AG09309 (cell line): ENCODE measurements at regions not wholly inside any gene's neighbourhood (a gene's known extent, or its start where the extent isn't known, plus 50 kb on each side); places are given as distances from the start of the nearest gene placed in this dataset.

ENCODE experiments used
- DNase-seq: peaks from one replicate; pipeline ENCODE4 v3.0.0-alpha.2; 2010; ENCODE audit warnings: low read depth
- H3K4me3 ChIP-seq: 2 replicates; pipeline ENCODE4 v1.5.1; 2011; ENCODE audit warnings: mild to moderate bottlenecking, low read depth, low read length, moderate library complexity; ENCODE audit not compliant: control insufficient read depth
- TF ChIP-seq, protein P1 (sequence below): IDR thresholded peaks from 2 replicates; pipeline ENCODE4 v1.5.1; 2011; ENCODE audit warnings: mild to moderate bottlenecking, low read depth, low read length, inconsistent platforms; ENCODE audit not compliant: insufficient read depth, control insufficient read depth; ENCODE audit errors: missing control alignments

DNA sequence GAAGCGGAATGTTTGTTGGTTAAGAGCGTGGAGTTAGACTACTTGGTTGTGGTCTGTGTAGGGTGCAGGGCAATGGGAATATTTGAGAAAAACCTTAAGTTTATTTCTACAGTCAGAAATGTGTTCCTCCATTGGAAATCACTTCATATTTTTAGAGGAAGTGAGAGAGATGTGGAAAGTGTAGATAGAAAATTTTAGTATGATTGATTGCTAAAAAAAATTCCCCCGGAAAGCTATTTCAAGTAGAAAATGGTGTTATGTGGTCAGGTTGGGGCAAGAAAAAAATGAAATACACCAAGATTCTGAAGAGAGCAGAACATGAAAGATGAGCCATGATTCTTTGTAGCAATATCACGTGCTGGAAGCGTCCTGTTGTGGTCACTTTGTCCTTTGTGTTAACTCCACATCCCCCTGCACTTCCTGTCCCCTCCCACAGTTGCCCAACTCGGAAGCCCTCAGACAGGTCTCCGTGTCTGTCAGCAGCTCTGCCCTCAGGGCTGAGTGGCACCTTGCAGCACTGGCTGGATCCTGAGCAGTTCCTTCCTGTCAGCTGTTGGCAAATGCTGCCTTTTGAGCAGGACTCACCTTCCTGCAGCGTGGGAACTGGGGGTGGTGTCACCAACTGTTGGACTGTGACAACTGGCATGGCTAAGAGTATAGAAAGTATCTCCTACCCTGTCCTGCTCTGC, 137.5 kb upstream of the SLC24A3 start:
- H3K4me3 ChIP-seq, result no peak overlapping the region
- DNase-seq, result no peak
- TF ChIP-seq, protein P1, sequence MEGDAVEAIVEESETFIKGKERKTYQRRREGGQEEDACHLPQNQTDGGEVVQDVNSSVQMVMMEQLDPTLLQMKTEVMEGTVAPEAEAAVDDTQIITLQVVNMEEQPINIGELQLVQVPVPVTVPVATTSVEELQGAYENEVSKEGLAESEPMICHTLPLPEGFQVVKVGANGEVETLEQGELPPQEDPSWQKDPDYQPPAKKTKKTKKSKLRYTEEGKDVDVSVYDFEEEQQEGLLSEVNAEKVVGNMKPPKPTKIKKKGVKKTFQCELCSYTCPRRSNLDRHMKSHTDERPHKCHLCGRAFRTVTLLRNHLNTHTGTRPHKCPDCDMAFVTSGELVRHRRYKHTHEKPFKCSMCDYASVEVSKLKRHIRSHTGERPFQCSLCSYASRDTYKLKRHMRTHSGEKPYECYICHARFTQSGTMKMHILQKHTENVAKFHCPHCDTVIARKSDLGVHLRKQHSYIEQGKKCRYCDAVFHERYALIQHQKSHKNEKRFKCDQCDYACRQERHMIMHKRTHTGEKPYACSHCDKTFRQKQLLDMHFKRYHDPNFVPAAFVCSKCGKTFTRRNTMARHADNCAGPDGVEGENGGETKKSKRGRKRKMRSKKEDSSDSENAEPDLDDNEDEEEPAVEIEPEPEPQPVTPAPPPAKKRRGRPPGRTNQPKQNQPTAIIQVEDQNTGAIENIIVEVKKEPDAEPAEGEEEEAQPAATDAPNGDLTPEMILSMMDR, result no peak

DNA sequence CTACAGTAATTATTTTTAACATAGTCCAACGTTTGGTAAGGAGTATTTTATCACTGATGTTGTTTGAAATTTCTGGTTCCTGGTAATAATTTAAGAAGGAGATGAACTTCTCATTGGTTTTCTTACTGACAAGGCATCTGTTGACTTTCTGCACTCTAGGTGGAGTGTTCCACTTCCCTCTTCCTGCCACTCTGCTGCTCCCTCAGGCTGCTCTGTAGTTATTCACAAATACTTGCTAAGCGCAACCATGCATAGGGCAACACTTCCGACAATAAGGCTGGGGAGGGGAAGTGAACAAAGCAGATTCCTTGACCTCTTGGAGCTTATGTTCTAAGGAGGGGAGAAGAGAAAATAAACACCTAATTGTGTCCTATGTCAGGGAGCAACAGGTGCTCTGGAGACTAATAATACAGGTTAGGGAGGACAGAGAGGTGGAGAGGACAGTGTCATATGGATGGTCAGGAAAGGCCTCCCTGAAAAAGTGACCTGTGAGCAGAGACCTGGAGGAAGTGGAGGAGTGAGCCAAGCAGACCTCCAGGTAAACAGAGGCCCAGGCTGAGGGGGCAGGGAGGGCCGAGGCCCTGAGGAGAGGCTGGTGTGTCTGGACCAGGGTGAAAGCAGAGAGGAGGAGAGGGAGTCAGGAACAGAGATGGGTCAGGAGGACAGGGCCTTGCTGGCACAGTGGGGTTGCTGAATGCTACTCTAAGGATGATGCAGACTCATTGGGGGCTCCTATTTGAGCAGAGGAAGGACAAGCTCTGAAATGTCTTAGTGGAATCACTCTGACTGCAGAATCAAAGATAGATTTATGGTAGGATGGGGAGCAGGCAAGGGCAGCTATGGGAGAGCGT, 134.8 kb upstream of the SLC24A3 start:
- TF ChIP-seq, protein P1, result no peak
- DNase-seq, result no peak
- no peak overlapping the region for H3K4me3 ChIP-seq

DNA sequence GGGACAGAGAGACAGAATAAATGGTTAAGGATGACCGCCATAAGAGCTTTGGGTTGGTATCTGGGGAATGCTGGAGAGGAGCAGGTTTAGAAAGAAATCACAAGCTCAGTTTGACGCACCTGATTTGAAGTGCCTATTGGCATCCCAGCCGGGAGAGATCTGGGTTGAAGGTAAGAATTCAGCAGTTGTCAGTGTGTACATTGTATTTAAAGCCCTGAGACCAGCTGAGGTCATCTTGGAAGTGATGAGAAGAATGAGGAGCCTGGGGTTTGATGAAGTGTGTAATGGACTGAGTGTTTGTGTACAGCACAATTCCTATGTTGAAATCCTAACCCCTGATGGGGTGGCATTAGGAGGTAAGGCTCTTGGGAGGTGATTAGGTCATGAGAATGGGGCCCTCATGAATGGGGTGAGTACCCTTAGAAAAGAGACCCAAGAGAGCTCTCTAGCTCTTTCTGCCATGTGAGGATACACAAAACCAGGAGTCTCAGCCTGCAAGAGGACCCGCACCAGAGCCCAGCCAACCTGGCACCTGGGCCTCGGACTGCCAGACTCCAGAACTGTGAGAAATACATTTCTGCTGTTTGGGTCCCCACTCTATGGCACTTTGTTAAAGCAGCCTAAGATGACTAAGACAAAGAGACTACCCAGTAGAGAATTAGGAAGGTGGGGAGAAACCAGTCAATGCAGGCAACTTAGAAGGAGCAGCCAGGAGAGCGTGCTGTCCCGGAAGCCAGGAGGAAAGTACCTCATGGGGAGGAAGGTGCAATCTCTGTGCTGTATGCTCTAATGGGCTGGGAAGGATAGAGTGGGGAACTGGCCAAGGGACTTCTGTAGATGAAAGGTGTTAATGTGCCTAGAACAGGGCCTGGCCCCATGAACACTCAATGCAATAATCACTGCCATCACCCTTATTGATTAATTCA, 133.7 kb upstream of the SLC24A3 start:
- no peak overlapping the region for H3K4me3 ChIP-seq
- TF ChIP-seq, protein P1, result no peak
- no peak for DNase-seq

DNA sequence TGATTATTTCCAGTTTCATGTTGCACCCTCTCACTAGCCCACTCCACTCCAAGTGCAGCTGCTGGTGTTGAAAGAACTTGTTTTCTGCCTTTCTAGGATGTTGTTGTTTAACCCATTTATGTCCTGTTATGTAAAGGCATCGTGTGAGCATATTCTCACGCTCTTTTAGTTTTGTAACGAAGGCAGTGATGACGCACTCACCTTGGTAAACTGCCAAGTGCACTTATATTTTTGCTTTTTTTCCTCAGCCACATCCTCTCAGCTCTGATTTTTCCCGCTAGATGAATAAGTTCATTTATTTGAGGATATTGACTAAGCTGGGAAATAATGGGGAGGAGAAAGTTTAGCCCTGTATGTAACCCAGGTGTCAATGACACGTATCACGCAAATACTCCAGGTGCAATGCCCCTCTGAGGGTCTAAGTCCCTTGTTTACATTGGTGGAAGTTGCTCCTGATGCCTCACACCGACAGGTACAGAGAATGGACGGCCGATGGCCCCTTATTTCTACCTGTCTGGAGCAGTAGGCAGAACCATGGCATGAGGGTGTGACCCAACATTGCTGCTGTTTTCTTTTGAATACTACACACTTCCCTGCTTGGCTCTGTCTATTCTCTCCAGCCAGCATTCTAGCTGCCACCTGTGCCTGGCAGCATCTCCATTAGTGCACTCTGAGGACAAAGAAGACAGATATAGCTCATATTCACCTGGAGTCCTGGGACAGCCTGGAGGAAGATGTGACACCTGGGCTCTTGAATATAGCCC, 132.7 kb upstream of the SLC24A3 start:
- TF ChIP-seq, protein P1, result no peak
- H3K4me3 ChIP-seq, result no peak overlapping the region
- DNase-seq, result no peak

DNA sequence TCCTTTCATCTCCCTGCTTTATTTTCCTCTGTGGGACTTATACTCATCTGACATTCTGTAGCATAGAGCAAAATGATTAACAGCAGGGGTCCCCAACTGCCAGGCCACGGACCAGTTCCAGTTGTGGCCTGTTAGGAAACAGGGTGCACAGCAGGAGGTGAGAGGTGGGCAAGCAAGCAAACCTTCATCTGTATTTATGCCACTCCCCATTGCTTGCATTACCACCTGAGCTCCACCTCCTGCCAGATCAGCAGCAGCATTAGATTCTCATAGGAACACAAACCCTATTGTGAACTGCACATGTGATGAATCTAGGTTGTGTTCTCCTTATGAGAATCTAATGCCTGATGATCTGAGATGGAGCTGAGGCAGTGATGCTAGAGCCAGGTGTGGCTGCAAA, 130.5 kb upstream of the SLC24A3 start:
- DNase-seq, result no peak
- H3K4me3 ChIP-seq, result no peak overlapping the region
- TF ChIP-seq, protein P1, result no peak
